ENCODE measurements at regions not wholly inside any gene's neighbourhood (a gene's known extent, or its start where the extent isn't known, plus 50 kb on each side); places are given as distances from the start of the nearest gene placed in this dataset.
"Not testable (repeated sequence)": the region's sequence is repeated elsewhere in the genome, so short reads cannot be mapped to it uniquely, and the experiment has no call there.

DNA sequence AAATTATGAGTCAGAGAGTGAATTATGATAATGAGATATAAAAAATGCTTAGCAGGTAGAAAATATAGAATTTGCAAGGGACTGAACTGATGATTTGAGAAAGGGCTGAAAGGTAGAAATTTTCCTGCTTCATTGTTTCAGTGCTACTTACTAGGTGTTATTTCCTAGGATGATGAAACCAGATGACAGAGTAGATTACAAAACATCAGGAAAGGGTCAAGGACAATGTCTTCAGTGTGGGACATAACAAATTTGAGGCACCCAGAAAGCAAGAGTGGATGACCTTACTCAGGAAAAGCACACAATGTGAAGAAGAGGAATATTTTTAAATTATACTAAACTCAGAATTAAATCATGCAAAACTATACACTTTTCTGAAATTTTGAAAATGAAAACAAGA is 102.1 kb downstream of the SHCBP1 start:
- DNase-seq = no peak
- TF ChIP-seq, protein P1, sequence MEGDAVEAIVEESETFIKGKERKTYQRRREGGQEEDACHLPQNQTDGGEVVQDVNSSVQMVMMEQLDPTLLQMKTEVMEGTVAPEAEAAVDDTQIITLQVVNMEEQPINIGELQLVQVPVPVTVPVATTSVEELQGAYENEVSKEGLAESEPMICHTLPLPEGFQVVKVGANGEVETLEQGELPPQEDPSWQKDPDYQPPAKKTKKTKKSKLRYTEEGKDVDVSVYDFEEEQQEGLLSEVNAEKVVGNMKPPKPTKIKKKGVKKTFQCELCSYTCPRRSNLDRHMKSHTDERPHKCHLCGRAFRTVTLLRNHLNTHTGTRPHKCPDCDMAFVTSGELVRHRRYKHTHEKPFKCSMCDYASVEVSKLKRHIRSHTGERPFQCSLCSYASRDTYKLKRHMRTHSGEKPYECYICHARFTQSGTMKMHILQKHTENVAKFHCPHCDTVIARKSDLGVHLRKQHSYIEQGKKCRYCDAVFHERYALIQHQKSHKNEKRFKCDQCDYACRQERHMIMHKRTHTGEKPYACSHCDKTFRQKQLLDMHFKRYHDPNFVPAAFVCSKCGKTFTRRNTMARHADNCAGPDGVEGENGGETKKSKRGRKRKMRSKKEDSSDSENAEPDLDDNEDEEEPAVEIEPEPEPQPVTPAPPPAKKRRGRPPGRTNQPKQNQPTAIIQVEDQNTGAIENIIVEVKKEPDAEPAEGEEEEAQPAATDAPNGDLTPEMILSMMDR (IDR thresholded peaks at IDR 0.05) = no peak
- no peak overlapping the region for H3K4me3 Mint-ChIP-seq
- ChIA-PET CTCF (no interaction called here), POLR2A (no interaction called here)
- no peak overlapping the region for H3K27ac Mint-ChIP-seq
- no peaks in the 10 kb centered on the region for H3K27me3 Mint-ChIP-seq
- H3K4me1 Mint-ChIP-seq (ENCODE audit: low read depth) = no peaks in the 10 kb centered on the region
- H3K36me3 Mint-ChIP-seq (ENCODE audit: low read depth) = no peaks in the 10 kb centered on the region
- intact Hi-C loops (cut with micrococcal nuclease) = no loop called here
- H3K9me3 Mint-ChIP-seq = peaks cover 1% of the 10 kb centered on the region
- no peak for ATAC-seq

DNA sequence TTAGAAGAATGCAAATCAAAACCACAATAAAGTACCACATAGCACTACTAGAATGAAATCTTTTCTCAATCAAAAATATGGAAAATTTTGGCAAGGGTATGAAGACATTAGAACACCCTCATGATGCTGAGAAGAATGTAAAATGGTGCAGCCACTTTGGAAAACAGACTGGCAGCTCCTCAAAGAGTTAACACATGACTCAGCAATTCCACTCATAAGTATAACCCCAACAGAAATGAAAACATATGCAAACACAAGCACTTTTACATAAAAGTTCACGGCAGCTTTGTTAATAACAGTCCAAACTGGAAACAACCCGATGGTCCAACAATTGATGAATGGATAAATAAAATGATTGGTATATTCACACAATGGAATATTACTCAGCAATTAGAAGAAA is 124.5 kb downstream of the SHCBP1 start:
- Mint-ChIP-seq H3K4me3 (no peak overlapping the region), H3K9me3 (peaks cover 3% of the 10 kb centered on the region), H3K27me3 (no peaks in the 10 kb centered on the region), H3K4me1 (ENCODE audit: low read depth) (no peaks in the 10 kb centered on the region), H3K36me3 (ENCODE audit: low read depth) (no peaks in the 10 kb centered on the region), H3K27ac (no peak overlapping the region)
- POLR2A ChIA-PET = interaction anchor here (0.7 kb wide), 1 partner anchor 51 kb away, joined by 3 read pairs; no protein-coding TSS in a partner anchor
- DNase-seq (no peak), ATAC-seq (no peak)
- TF ChIP-seq, protein P1 (IDR thresholded peaks at IDR 0.05) = no peak
- CTCF ChIA-PET = no interaction called here
- intact Hi-C loops (cut with micrococcal nuclease) = no loop called here

DNA sequence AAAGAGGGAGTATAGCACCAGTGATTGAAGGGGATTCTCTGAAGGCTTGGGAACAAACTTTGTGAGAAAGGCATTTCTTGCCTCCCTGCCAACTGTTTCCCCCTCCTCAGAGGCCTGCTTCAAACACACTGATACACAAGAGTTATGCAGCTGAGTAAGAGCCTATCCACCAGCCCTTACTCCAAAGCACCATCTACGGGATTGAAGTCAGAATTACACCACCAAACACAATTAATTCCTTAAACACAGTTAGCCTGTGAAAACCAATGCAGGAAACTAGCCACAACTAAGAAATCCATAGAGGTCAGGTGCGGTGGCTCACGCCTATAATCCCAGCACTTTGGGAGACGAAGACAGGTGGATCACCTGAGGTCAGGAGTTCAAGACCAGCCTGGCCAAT is 138.3 kb downstream of the SHCBP1 start:
- Mint-ChIP-seq H3K27ac (no peak overlapping the region), H3K4me1 (ENCODE audit: low read depth) (no peaks in the 10 kb centered on the region), H3K4me3 (no peak overlapping the region), H3K36me3 (ENCODE audit: low read depth) (no peaks in the 10 kb centered on the region), H3K27me3 (no peaks in the 10 kb centered on the region), H3K9me3 (peaks cover 7% of the 10 kb centered on the region)
- no peak for DNase-seq
- CTCF ChIA-PET = no interaction called here
- POLR2A ChIA-PET = no interaction called here
- intact Hi-C loops (cut with micrococcal nuclease) = no loop called here
- TF ChIP-seq, protein P1 (IDR thresholded peaks at IDR 0.05) = no peak
- ATAC-seq = no peak

DNA sequence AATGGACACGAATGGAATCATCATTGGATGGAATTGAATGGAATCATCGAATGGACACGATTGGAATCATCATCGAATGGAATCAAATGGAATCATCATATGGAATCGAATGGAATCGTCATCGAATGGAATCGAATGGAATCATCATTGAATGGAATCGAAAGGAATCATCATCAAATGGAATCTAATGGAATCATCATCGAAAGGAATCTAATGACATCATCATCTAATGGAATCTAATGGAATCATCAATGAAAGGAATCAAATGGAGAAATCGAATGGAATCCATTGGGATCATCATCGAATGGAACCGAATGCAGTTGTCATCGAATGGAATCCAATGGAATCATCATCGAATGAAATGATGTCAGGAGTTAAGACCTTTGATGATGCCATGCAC is 154.9 kb downstream of the SHCBP1 start:
- CTCF ChIA-PET = no interaction called here

DNA sequence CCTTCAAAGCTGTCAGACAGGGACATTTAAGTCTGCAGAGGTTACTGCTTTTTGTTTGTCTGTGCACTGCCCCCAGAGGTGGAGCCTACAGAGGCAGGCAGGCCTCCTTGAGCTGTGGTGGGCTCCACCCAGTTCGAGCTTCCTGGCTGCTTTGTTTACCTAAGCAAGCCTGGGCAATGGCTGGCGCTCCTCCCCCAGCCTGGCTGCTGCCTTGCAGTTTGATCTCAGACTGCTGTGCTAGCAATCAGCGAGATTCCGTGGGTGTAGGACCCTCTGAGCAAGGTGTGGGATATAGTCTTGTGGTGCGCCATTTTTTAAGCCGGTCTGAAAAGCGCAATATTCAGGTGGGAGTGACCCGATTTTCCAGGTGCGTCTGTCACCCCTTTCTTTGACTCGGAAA is 166.4 kb downstream of the SHCBP1 start:
- DNase-seq; intact Hi-C loops (cut with micrococcal nuclease); ATAC-seq; H3K36me3 Mint-ChIP-seq (ENCODE audit: low read depth); H3K4me3 Mint-ChIP-seq; POLR2A ChIA-PET; CTCF ChIA-PET; H3K27ac Mint-ChIP-seq; H3K4me1 Mint-ChIP-seq (ENCODE audit: low read depth); H3K27me3 Mint-ChIP-seq; H3K9me3 Mint-ChIP-seq: not testable (repeated sequence)

More for the DNA sequence above, 154.9 kb downstream of the SHCBP1 start:
- TF ChIP-seq, protein P1 (IDR thresholded peaks at IDR 0.05) = no peak
- POLR2A ChIA-PET = no interaction called here
- H3K27me3 Mint-ChIP-seq = no peaks in the 10 kb centered on the region
- H3K4me3 Mint-ChIP-seq = no peak overlapping the region
- DNase-seq (no peak), ATAC-seq (no peak)
- H3K36me3 Mint-ChIP-seq (ENCODE audit: low read depth) = peaks cover 1% of the 10 kb centered on the region
- no peak overlapping the region for H3K27ac Mint-ChIP-seq
- peaks cover 32% of the 10 kb centered on the region for H3K9me3 Mint-ChIP-seq
- intact Hi-C loops (cut with micrococcal nuclease) = no loop called here
- no peaks in the 10 kb centered on the region for H3K4me1 Mint-ChIP-seq (ENCODE audit: low read depth)

All from activated CD8-positive, alpha-beta T cell treated with anti-CD3 and anti-CD28 coated beads for 36 hours (primary cell).